ENCODE measurements at regions not wholly inside any gene's neighbourhood (a gene's known extent, or its start where the extent isn't known, plus 50 kb on each side); places are given as distances from the start of the nearest gene placed in this dataset.

GRCh38 chr11:80930038-80930437, 1489.2 kb upstream of the TENM4 start:
- no peak for TF ChIP-seq CTCF (IDR thresholded peaks at IDR 0.05)
- TF ChIP-seq POLR2A (IDR thresholded peaks at IDR 0.05), result no peak

Measured in adrenal gland (tissue), 5 donors.